Fibroblast of mammary gland (primary cell): ENCODE measurements at regions not wholly inside any gene's neighbourhood (a gene's known extent, or its start where the extent isn't known, plus 50 kb on each side); places are given as distances from the start of the nearest gene placed in this dataset.
"Not testable (repeated sequence)": the region's sequence is repeated elsewhere in the genome, so short reads cannot be mapped to it uniquely, and the experiment has no call there.

Experiments used
- DNase-seq: peaks from one replicate; pipeline ENCODE4 v3.0.0-alpha.2; 2010; ENCODE audit warnings: low read depth
- H3K4me3 ChIP-seq: 2 replicates; pipeline ENCODE4 v1.5.1; 2011; ENCODE audit warnings: low read depth, mild to moderate bottlenecking, low read length, moderate library complexity; ENCODE audit not compliant: control insufficient read depth
- TF ChIP-seq, protein P1 (sequence below): conservative IDR thresholded peaks from 2 replicates; pipeline ENCODE4 v1.5.1; 2011; ENCODE audit warnings: low read depth, low read length, inconsistent platforms; ENCODE audit not compliant: control insufficient read depth, insufficient read depth

DNA sequence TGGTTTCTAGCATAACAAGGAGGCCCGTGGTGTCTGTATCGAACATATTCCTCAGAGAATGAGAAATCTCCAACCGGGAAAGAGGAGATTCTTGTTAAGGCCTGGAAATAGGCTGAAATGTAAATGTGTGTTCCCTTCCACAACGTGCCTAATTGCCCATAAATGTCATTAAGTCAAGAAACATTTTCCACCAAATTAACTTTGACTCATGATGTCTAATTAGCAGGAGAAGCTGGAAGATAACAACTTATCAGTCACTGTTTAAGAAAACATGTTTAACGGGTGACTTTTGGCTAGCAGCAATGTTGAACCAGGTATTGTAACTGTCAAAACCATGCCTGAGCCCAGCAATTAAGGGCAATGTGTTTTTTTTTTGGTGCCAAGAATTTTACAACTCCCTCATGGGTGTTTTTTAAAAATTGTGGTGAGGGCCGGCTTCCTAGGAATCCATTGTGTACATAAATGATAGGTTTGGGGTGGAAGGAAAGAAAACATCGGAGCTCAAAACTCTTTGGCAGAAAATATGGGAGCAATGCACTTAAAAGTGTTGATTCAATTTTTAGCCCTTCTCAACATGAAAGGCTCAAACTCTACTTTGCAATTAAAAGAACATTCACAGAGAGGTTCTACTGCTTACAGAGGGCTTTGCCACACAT lies 67.0 kb downstream of the OLIG1 start:
- no peak overlapping the region for H3K4me3 ChIP-seq
- no peak for DNase-seq
- TF ChIP-seq, protein P1, sequence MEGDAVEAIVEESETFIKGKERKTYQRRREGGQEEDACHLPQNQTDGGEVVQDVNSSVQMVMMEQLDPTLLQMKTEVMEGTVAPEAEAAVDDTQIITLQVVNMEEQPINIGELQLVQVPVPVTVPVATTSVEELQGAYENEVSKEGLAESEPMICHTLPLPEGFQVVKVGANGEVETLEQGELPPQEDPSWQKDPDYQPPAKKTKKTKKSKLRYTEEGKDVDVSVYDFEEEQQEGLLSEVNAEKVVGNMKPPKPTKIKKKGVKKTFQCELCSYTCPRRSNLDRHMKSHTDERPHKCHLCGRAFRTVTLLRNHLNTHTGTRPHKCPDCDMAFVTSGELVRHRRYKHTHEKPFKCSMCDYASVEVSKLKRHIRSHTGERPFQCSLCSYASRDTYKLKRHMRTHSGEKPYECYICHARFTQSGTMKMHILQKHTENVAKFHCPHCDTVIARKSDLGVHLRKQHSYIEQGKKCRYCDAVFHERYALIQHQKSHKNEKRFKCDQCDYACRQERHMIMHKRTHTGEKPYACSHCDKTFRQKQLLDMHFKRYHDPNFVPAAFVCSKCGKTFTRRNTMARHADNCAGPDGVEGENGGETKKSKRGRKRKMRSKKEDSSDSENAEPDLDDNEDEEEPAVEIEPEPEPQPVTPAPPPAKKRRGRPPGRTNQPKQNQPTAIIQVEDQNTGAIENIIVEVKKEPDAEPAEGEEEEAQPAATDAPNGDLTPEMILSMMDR: no peak

DNA sequence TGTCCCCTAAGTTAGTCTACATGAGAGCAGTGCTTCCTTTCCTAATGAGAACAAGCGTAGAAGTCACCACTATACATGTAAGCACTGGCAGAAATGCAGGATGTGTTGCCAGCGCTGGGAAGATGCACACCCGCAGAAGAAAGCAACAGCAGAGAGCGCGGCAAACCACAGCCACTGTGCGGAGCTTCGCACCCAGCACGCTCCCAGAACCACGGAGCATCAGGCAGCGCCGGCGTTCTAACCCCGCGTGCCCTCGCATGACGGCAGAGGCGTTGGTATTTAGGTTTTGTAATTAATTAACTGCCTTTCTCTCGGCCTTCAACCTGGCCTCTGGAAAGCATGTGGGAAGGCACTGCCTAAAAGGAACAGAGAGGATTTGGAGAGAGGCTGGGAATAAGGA lies 69.1 kb downstream of the OLIG1 start:
- DNase-seq: no peak
- TF ChIP-seq, protein P1: no peak
- no peak overlapping the region for H3K4me3 ChIP-seq

DNA sequence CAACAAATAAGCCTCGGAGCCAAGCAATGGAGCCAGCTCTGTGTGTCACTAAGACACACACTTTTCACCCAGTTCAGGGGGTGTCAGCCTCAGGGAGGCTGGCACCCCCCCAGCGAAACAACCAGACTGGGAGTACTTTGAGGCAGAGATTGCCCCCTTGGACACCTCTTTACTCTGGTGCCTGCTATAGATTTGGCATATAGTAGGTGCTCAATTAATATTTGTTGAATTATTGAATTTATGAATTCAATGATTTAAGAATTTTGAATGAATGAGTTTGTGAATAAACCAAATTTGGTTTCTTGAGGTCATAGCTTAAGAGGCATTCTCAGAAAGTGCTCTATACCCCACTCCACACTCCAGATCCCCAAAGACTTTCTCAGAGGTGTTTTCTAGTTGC lies 70.3 kb downstream of the OLIG1 start:
- no peak overlapping the region for H3K4me3 ChIP-seq
- TF ChIP-seq, protein P1: no peak
- DNase-seq: no peak

DNA sequence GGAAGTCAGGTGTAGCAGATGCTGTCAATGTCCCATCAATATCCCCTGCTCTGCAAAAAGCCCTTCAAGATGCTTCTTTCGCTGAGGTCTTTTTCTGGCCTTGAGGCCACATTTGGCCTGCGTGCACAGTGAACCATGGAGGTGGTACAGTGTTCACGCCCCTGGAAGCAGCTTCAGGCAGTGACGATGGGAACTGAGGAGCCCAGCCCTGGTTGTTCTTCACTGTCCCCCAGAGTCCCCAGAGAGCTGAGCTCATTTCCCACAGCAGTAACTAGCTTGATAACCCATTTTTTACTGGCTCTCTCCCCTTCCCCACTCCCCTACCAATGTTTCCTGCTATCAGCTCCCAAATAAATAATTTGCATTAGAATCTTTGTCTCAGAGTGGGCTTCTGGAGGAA lies 76.5 kb downstream of the OLIG1 start:
- TF ChIP-seq, protein P1: no peak
- H3K4me3 ChIP-seq: no peak overlapping the region
- DNase-seq: no peak

DNA sequence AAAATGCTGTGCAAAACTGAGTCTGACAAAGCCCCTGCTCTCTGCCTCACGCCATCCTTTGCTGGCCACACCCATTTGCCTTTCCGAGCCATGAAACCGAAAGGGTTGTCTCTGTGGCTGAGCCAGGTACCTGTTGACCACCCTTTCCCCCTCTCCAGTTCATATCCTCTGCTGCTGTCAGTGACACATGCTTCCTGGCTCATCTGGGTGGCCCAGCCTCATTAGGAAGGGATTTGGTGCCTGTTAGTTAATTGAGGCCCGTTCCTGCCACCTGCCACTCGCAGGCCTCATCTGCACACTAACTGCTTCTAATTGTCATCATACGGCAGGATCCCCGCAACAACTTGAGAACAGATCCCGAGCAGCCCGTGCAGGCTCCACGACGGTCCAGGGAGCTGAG lies 79.2 kb downstream of the OLIG1 start:
- TF ChIP-seq, protein P1: no peak
- no peak overlapping the region for H3K4me3 ChIP-seq
- DNase-seq: no peak

DNA sequence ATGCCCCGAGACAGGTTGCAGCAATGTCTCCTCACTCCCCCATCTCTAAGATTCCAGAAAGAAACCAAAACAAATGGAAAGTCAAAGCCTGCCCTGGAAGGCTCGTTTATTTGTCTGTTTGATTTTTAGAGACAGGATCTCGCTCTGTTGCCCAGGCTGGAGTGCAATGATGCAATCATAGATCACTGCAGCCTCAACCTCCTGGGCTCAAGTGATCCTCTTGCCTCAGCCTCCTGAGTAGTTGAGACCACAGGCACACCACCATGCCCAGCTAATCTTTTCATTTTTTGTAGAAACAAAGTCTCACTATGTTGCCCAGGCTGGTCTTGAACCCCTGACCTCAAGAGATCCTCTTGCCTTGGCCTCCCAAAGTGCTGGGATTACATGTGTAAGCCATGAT lies 78.8 kb upstream of the IFNAR2 start:
- DNase-seq, H3K4me3 ChIP-seq: not testable (repeated sequence)

DNA sequence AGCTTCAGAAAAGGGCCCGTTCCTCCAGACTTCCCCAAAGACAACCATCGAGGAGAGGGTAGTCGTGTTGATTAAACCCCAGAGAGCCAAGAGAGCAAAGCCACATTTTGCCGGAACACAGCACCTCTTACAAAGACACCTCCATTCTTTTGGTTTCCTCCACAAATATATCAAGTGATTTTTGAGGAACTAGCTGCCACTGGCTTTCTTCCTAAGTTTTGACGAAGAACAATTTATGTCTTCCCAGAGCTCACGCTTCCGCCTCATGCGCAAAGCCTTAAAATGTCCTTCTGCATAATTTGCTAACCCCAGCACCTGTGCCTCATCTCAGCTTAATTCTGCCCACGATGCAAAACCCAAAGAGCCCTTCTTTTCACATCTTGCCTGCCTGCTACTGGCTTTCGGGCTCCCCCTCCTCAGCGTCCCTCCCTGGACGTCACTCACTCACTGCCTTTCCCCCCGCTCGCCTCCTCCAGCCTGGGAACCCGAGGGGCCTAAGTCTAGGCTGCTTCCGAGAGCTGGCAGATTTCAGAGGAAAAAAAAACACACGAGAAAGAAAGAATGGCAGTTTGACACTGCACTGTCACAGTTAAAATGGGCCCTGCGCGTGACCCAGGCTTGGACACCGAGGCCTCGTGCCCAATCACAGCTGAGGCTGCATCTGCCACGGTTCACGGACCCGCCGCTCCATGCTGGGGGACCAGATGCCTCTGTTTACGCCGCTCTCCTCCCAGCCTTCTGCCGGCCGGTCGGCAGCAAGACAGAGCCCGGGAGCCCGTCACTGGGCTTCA lies 77.6 kb upstream of the IFNAR2 start:
- TF ChIP-seq, protein P1: no peak
- H3K4me3 ChIP-seq: no peak overlapping the region
- no peak for DNase-seq
